GM23338 (cell line): ENCODE measurements at regions not wholly inside any gene's neighbourhood (a gene's known extent, or its start where the extent isn't known, plus 50 kb on each side); places are given as distances from the start of the nearest gene placed in this dataset.

Experiments used
- CTCF ChIP-seq, 2 experiments: fragments of 200-600 bp in 1 of 2; sonication (generic) in 1 of 2; conservative IDR thresholded peaks; 2 replicates each; pipeline versions ENCODE4 v1.5.1 to v1.6.1; 2016 to 2017; ENCODE audit warnings: antibody characterized with exemption in 2 of 2, low read depth in 2 of 2, mild to moderate bottlenecking in 2 of 2, moderate library complexity in 1 of 2
- POLR2AphosphoS5 ChIP-seq: IDR thresholded peaks from 2 replicates; pipeline ENCODE4 v1.6.1; 2016; ENCODE audit warnings: antibody characterized with exemption, low read depth
- TF ChIP-seq, protein P1 (sequence below): IDR thresholded peaks from 2 replicates; pipeline ENCODE4 v1.6.1; 2016; ENCODE audit warnings: antibody characterized with exemption

- no peak for TF ChIP-seq POLR2AphosphoS5
- no peak for TF ChIP-seq CTCF (conservative IDR thresholded peaks at IDR 0.05; ENCODE audit: low read depth in 2 of 2)
- TF ChIP-seq, protein P1, sequence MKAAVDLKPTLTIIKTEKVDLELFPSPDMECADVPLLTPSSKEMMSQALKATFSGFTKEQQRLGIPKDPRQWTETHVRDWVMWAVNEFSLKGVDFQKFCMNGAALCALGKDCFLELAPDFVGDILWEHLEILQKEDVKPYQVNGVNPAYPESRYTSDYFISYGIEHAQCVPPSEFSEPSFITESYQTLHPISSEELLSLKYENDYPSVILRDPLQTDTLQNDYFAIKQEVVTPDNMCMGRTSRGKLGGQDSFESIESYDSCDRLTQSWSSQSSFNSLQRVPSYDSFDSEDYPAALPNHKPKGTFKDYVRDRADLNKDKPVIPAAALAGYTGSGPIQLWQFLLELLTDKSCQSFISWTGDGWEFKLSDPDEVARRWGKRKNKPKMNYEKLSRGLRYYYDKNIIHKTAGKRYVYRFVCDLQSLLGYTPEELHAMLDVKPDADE = no peak
Observed at GRCh38 chr2:193876980-193877379, 1682.2 kb upstream of the TMEFF2 start.
